Peyer's patch (tissue), 4 donors: ENCODE measurements at regions not wholly inside any gene's neighbourhood (a gene's known extent, or its start where the extent isn't known, plus 50 kb on each side); places are given as distances from the start of the nearest gene placed in this dataset.

Source experiments
- DNase-seq, 3 donors: peaks; one replicate each; pipeline ENCODE4 v3.0.0-alpha.2; 2017 to 2019
- H3K27ac ChIP-seq, 4 donors: fragments of 200-600 bp; sonication (generic); one replicate each; pipeline ENCODE4 v1.5.1; 2016 to 2019
- H3K27me3 ChIP-seq, 2 donors: fragments of 200-600 bp; sonication (generic); one replicate each; pipeline ENCODE4 v1.5.1; 2019
- H3K36me3 ChIP-seq, 3 donors: fragments of 200-600 bp; sonication (generic); one replicate each; pipeline ENCODE4 v1.5.1; 2016 to 2019
- H3K4me1 ChIP-seq, 4 donors: fragments of 200-600 bp; sonication (generic); one replicate each; pipeline ENCODE4 v1.5.1; 2016 to 2019
- H3K4me3 ChIP-seq, 4 donors: fragments of 200-600 bp; sonication (generic); 1 replicate in 3 of 4; 2 replicates in 1 of 4; pipeline ENCODE4 v1.5.1; 2016 to 2019; ENCODE audit warnings: mild to moderate bottlenecking in 1 of 4
- H3K9me3 ChIP-seq, 4 donors: fragments of 200-600 bp; sonication (generic); one replicate each; pipeline ENCODE4 v1.5.1; 2016 to 2019; ENCODE audit warnings: mild to moderate bottlenecking in 1 of 4
- CTCF ChIP-seq, 6 experiments: fragments of 450-650 bp in 4 of 6; fragments of 200-600 bp in 2 of 6; sonication (generic) in 1 of 6; IDR thresholded peaks; one replicate each; pipeline ENCODE4 v1.5.1; 2017 to 2019; ENCODE audit warnings: antibody characterized with exemption in 6 of 6, mild to moderate bottlenecking in 3 of 6, moderate library complexity in 1 of 6
- POLR2A ChIP-seq, 2 donors: fragments of 450-650 bp; IDR thresholded peaks; one replicate each; pipeline ENCODE4 v1.5.1; 2017; ENCODE audit warnings: antibody characterized with exemption in 2 of 2, mild to moderate bottlenecking in 2 of 2, moderate library complexity in 2 of 2

GRCh38 chr22:49238181-49239141 lies 589.2 kb downstream of the BRD1 start:
- no peak for TF ChIP-seq POLR2A (IDR thresholded peaks at IDR 0.05)
- no peak for TF ChIP-seq CTCF (IDR thresholded peaks at IDR 0.05)
- Histone ChIP-seq H3K4me3 (no peak overlapping the region), H3K4me1 (no peaks in the 10 kb centered on the region), H3K36me3 (no peaks in the 10 kb centered on the region), H3K9me3 (no peaks in the 10 kb centered on the region), H3K27me3 (no peaks in the 10 kb centered on the region), H3K27ac (no peak overlapping the region)
- DNase-seq = no peak

- no peak for DNase-seq
- no peak overlapping the region for H3K27ac ChIP-seq
- TF ChIP-seq POLR2A (IDR thresholded peaks at IDR 0.05) = no peak
- no peak for TF ChIP-seq CTCF (IDR thresholded peaks at IDR 0.05)
- no peak overlapping the region for H3K4me3 ChIP-seq
- no peaks in the 10 kb centered on the region for H3K27me3 ChIP-seq
- no peaks in the 10 kb centered on the region for H3K36me3 ChIP-seq
- H3K4me1 ChIP-seq = no peaks in the 10 kb centered on the region
- no peaks in the 10 kb centered on the region for H3K9me3 ChIP-seq
Measured at GRCh38 chr22:49237703-49238102, 590.0 kb downstream of the BRD1 start.

GRCh38 chr22:49237279-49237678 lies 590.4 kb downstream of the BRD1 start:
- Histone ChIP-seq H3K27ac (no peak overlapping the region), H3K4me1 (no peaks in the 10 kb centered on the region), H3K9me3 (no peaks in the 10 kb centered on the region), H3K27me3 (no peaks in the 10 kb centered on the region), H3K36me3 (no peaks in the 10 kb centered on the region), H3K4me3 (no peak overlapping the region)
- TF ChIP-seq CTCF (IDR thresholded peaks at IDR 0.05) (no peak), POLR2A (IDR thresholded peaks at IDR 0.05) (no peak)
- DNase-seq = no peak

- Histone ChIP-seq H3K27ac (no peak overlapping the region), H3K9me3 (no peaks in the 10 kb centered on the region), H3K27me3 (no peaks in the 10 kb centered on the region), H3K4me1 (no peaks in the 10 kb centered on the region), H3K4me3 (no peak overlapping the region), H3K36me3 (no peaks in the 10 kb centered on the region)
- DNase-seq = peak in 1 of 3 donors; percentile 30
- TF ChIP-seq CTCF (IDR thresholded peaks at IDR 0.05) = no peak
- TF ChIP-seq POLR2A (IDR thresholded peaks at IDR 0.05) = no peak
Measured at GRCh38 chr22:49236541-49237075, 591.1 kb downstream of the BRD1 start.

GRCh38 chr22:49235463-49236300 lies 592.0 kb downstream of the BRD1 start:
- Histone ChIP-seq H3K4me1 (no peaks in the 10 kb centered on the region), H3K4me3 (no peak overlapping the region), H3K27me3 (no peaks in the 10 kb centered on the region), H3K9me3 (no peaks in the 10 kb centered on the region), H3K27ac (no peak overlapping the region), H3K36me3 (no peaks in the 10 kb centered on the region)
- TF ChIP-seq CTCF (IDR thresholded peaks at IDR 0.05) (peak in 1 of 6 experiments; percentile 7), POLR2A (IDR thresholded peaks at IDR 0.05) (no peak)
- peak in 1 of 3 donors; percentile 36 for DNase-seq
